Hypothalamus (tissue), 51 donors: ENCODE measurements at regions not wholly inside any gene's neighbourhood (a gene's known extent, or its start where the extent isn't known, plus 50 kb on each side); places are given as distances from the start of the nearest gene placed in this dataset.
A peak's percentile ranks its signal among the peaks of the same experiment; 100 is the strongest.

Experiments
- DNase-seq, 51 donors: peaks; one replicate each; lab custom pipeline; 2025; lab: John Stamatoyannopoulos, UW

GRCh38 chr9:86703346-86703745, 244.0 kb downstream of the GAS1 start:
- DNase-seq: no peak

GRCh38 chr9:86700629-86701028, 246.7 kb downstream of the GAS1 start:
- peak in 29 of 51 donors; percentile 1 to 53 (median 12) for DNase-seq

- no peak for DNase-seq
These were observed 249.3 kb downstream of the GAS1 start for GRCh38 chr9:86697999-86698398.

GRCh38 chr9:86697213-86697612, 250.1 kb downstream of the GAS1 start:
- DNase-seq: no peak

- no peak for DNase-seq
These were observed 251.3 kb downstream of the GAS1 start for GRCh38 chr9:86695910-86696424.

- DNase-seq: no peak
These were observed 257.3 kb downstream of the GAS1 start for GRCh38 chr9:86690034-86690433.

- DNase-seq: no peak
These were observed 259.5 kb downstream of the GAS1 start for GRCh38 chr9:86687788-86688187.

GRCh38 chr9:86685556-86685955, 261.8 kb downstream of the GAS1 start:
- no peak for DNase-seq

- DNase-seq: no peak
These were observed 263.2 kb downstream of the GAS1 start for GRCh38 chr9:86684148-86684547.

- DNase-seq: no peak
These were observed 265.1 kb downstream of the GAS1 start for GRCh38 chr9:86682240-86682639.

- no peak for DNase-seq
These were observed 267.4 kb downstream of the GAS1 start for GRCh38 chr9:86679909-86680308.

GRCh38 chr9:86676396-86676795, 270.9 kb downstream of the GAS1 start:
- DNase-seq: no peak

GRCh38 chr9:86675805-86676204, 271.5 kb downstream of the GAS1 start:
- no peak for DNase-seq

- DNase-seq: no peak
These were observed 272.8 kb downstream of the GAS1 start for GRCh38 chr9:86674487-86674886.

GRCh38 chr9:86672966-86673365, 274.3 kb downstream of the GAS1 start:
- DNase-seq: no peak

GRCh38 chr9:86672301-86672700, 275.0 kb downstream of the GAS1 start:
- DNase-seq: no peak

- DNase-seq: no peak
These were observed 276.3 kb downstream of the GAS1 start for GRCh38 chr9:86671018-86671417.

- DNase-seq: no peak
These were observed 276.8 kb downstream of the GAS1 start for GRCh38 chr9:86670536-86670935.

GRCh38 chr9:86670076-86670475, 277.2 kb downstream of the GAS1 start:
- DNase-seq: no peak

GRCh38 chr9:86669422-86669821, 277.9 kb downstream of the GAS1 start:
- DNase-seq: no peak

- DNase-seq: no peak
These were observed 278.8 kb downstream of the GAS1 start for GRCh38 chr9:86668488-86668887.

GRCh38 chr9:86667307-86667706, 280.0 kb downstream of the GAS1 start:
- no peak for DNase-seq

GRCh38 chr9:86665416-86665815, 281.9 kb downstream of the GAS1 start:
- DNase-seq: no peak
